ENCODE measurements at regions not wholly inside any gene's neighbourhood (a gene's known extent, or its start where the extent isn't known, plus 50 kb on each side); places are given as distances from the start of the nearest gene placed in this dataset.

DNA sequence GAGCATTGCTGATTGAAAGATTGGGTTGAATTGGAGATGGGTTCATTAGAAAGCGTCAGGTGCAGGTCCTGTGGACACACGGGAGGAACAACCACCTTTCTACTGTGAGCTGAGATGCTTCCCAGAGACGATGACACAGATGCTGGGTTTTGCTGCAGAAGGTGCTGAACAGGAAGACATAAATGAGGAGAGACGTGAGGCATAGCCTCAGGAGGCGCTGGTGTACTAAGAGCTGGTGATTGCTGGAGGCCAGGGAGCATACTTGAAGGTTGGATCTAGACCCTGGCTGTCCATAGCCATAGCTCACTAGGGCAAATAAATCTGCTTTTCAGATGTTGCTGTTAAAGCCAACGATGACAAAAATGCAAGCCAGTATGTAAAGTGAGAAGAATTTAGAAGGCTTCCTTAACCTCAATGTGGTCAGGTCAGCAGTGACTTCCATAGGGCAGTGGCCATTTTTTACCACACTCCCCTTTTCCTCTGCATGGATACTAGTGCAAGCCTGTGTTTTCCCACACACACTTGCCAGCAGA is 153.7 kb downstream of the SOX11 start:
- DNase-seq: no peak

DNA sequence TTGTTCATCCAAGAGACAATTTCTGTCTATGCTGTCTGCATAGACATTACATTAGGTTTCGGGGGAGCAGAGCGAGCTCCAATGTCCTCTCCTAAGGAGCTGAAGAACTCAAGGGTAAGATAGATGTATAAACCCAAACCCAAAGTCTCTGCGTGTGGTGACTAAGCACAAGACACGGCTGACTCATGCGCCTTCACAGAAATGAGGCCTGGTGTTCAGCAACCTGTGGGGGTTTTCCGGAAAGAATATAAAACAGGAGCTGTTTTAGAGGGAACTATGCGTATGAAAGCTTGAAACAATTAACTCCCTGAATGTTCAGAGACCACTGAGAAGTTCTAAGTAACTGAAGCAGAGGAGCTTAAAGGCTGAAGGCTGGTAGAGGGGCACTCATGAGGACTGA is 154.7 kb downstream of the SOX11 start:
- no peak for DNase-seq

DNA sequence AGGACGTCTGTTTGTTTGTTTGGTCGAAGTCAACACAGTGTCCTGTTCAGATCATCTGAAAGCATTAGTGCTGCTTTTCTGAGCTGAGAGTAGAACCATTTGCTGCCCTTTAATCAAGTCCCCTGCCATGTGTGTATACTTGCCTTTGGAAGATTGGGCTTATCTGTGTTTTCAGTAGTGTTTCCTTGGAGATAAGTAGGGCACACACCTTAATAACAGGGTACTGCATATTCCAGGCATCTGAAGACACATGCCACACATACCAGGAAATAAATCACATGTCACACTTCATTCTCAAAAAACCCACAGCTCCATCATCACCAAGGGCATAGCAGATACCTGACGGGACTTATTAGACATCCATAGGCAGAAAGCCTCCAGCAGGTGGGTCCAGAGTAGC is 157.4 kb downstream of the SOX11 start:
- DNase-seq: no peak

GRCh38 chr2:5851410-5851809 is 159.2 kb downstream of the SOX11 start:
- no peak for DNase-seq

DNA sequence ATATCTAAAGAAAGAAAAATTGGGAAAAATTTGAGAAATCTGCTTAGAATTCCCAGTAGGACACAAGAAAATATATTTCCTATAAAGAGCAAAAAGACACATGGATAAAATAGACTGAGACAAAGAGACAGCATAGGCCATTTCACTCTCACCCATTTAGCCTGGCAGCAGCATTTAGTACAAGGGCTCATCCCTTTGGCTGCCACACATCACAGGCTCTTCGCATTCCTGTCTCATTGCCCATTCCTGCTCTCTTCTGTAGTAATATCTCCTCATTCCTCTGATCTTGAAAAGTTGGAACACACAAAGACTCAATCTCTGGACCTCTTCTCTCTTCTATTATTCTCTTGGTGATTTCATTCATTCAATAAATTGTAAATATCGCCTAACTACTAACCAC is 162.6 kb downstream of the SOX11 start:
- no peak for DNase-seq

GRCh38 chr2:5867056-5867455 is 174.9 kb downstream of the SOX11 start:
- DNase-seq: no peak

- DNase-seq: no peak
Measured at GRCh38 chr2:5868931-5869330, 176.7 kb downstream of the SOX11 start.

DNA sequence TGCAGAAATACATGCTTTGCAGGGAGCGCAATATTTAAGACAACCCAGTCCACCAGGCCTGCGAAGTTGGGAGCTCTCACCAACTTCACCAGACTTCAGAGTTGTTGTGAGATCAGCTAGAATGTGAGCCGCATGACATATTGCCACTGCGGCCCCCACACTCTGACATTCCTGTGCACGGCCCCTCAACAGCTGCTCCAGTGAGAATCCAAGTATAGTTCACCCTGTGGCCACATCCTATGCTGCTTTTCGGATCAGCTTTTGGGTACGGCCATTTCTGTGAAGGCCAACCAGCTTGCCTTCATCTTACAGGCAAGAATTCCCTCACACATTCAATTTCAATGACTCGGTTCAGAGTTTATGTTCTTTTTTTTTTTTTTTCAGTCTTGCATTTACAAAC is 177.8 kb downstream of the SOX11 start:
- no peak for DNase-seq

DNA sequence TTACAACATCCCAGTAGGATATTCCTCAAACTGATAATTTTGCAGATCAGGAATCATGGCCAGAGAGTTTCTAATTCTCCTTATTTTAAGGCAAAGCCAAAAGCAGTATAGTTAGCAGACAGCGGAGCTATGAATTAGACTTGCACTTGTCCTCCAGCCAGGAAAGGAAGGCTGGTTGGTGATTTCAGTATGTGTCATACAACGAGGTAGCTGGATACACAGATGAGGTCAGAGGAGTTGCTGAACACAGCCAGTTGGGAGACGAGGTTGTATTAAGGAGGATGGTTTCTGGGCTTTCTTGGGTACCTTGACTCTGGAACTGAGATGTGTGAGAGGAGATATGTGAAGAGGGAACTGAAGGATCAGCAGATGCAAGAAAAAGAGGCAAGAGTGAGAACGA is 185.2 kb downstream of the SOX11 start:
- DNase-seq: no peak

GRCh38 chr2:5885451-5886173 is 193.4 kb downstream of the SOX11 start:
- DNase-seq: no peak

GRCh38 chr2:5886462-5886861 is 194.3 kb downstream of the SOX11 start:
- DNase-seq: no peak

- DNase-seq: no peak
Measured at GRCh38 chr2:5888126-5888525, 195.9 kb downstream of the SOX11 start.

DNA sequence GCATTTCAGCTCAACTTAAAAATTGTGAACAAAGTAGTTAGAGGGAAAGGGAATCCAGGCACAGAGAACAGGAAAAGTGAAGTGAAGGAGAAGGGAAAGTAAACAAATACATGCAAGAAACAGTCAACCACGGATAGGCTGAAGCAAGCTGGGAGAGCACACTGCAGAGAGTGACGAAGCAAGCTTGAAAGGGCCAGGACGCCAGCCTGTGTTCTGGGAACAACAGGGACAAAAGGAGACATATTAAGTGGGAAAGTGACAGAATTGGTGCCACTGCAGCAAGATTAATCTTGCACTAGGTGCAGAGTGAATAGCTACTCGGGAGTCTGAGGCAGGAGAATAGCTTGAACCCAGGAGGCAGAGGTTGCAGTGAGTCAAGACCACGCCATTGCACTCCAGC is 197.3 kb downstream of the SOX11 start:
- no peak for DNase-seq

- DNase-seq: no peak
Measured at GRCh38 chr2:5894355-5894754, 202.2 kb downstream of the SOX11 start.

DNA sequence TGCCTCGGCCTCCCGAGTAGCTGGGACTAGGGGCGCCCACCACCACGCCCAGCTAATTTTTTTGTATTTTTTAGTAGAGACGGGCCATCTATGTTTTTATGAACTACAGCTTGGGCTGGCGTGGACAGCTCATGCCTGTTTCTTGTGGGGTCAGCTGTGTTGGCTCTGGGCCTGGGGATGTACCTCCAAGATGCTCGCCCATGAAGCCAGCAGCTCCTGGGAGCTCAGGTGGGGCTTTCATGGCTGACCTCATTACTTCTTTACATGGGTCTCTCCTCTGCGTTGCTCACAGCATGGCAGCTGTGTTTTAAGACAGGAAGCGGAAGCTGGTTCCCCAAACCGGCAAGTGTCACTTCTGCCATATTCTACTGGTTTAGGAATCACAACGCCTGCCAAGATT is 203.1 kb downstream of the SOX11 start:
- no peak for DNase-seq

- no peak for DNase-seq
Measured at GRCh38 chr2:5897249-5897648, 205.1 kb downstream of the SOX11 start.

GRCh38 chr2:5898667-5899066 is 206.5 kb downstream of the SOX11 start:
- no peak for DNase-seq

DNA sequence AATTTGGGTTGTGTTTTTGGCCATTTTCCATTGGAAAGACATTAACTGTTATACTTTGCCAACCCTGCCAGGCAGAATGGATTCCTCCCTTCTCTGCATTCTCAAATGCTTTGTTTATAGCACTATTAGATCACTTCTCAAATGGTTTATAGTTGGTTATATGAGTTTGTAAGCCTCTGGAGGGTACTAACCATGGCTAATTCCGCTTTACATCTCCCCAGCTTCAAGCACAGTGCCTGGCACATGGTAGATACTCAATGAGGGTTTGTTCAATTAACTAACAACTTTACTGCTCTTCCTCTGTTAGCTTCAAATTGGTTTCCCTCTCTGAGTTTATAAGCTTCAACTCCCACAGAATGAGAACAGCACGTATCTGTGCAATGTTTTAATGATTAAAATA is 213.5 kb downstream of the SOX11 start:
- no peak for DNase-seq

GRCh38 chr2:5908071-5908470 is 215.9 kb downstream of the SOX11 start:
- DNase-seq: no peak

GRCh38 chr2:5911718-5912117 is 219.5 kb downstream of the SOX11 start:
- no peak for DNase-seq

GRCh38 chr2:5913711-5914395 is 221.7 kb downstream of the SOX11 start:
- DNase-seq: no peak

- no peak for DNase-seq
Measured at GRCh38 chr2:5914811-5915611, 222.8 kb downstream of the SOX11 start.

GRCh38 chr2:5915881-5916310 is 223.7 kb downstream of the SOX11 start:
- no peak for DNase-seq

Data from central memory CD4-positive, alpha-beta T cell (primary cell).